PC-3 (cell line): ENCODE measurements at regions not wholly inside any gene's neighbourhood (a gene's known extent, or its start where the extent isn't known, plus 50 kb on each side); places are given as distances from the start of the nearest gene placed in this dataset.

Experiments
- ATAC-seq: fragments of 200-7000 bp; cut with Tn5 transposase; 2 replicates; pipeline ENCODE4 v1.9.1; 2020; ENCODE audit warnings: mild to moderate bottlenecking, moderate library complexity
- BruUV-seq: library from RNA; stranded (reverse); fragments of 400-500 nt; replicated peaks from 2 replicates; lab custom pipeline; 2021; lab: Mats Ljungman, UMichigan
- CTCF ChIA-PET: fragments of 300-600 bp; sonication (Branson Sonifier 250); formaldehyde crosslinking; loops from one replicate; lab custom pipeline; 2022; ENCODE audit warnings: antibody characterized with exemption; lab: Charles Lee
- POLR2A ChIA-PET: fragments of 300-600 bp; sonication (Branson Sonifier 250); formaldehyde crosslinking; loops from one replicate; lab custom pipeline; 2022; ENCODE audit warnings: antibody characterized with exemption; ENCODE audit not compliant: unreplicated experiment; lab: Charles Lee
- DNase-seq: peaks from one replicate; pipeline ENCODE4 v3.0.0-alpha.2; 2015
- H2AFZ ChIP-seq: fragments of 300-600 bp; sonication (generic); 2 replicates; pipeline ENCODE4 v1.6.0; 2016; ENCODE audit warnings: antibody characterized with exemption, low read length
- H3F3A ChIP-seq: fragments of 300-600 bp; sonication (generic); one replicate; pipeline ENCODE4 v1.6.0; 2017; ENCODE audit warnings: antibody characterized with exemption, low read length, control low read depth, mild to moderate bottlenecking; ENCODE audit not compliant: unreplicated experiment
- H3K27ac ChIP-seq: fragments of 300-600 bp; sonication (generic); 2 replicates; pipeline ENCODE4 v1.5.1; 2016; ENCODE audit warnings: mild to moderate bottlenecking, low read length
- H3K27me3 ChIP-seq: fragments of 300-600 bp; sonication (generic); 2 replicates; pipeline ENCODE4 v1.6.1; 2016; ENCODE audit warnings: low read length, mixed read lengths
- H3K36me3 ChIP-seq: fragments of 300-600 bp; sonication (generic); 2 replicates; pipeline ENCODE4 v1.6.1; 2016; ENCODE audit warnings: low read depth, mixed run types, low read length, mixed read lengths
- H3K4me1 ChIP-seq: fragments of 300-600 bp; sonication (generic); 2 replicates; pipeline ENCODE4 v1.5.1; 2016; ENCODE audit warnings: low read length; ENCODE audit not compliant: insufficient read depth
- H3K4me2 ChIP-seq: fragments of 300-600 bp; sonication (generic); 2 replicates; pipeline ENCODE4 v1.6.0; 2016; ENCODE audit warnings: low read length
- H3K4me3 ChIP-seq: fragments of 300-600 bp; sonication (generic); 2 replicates; pipeline ENCODE4 v1.5.1; 2016; ENCODE audit warnings: mild to moderate bottlenecking, low read length, mixed read lengths
- H3K79me2 ChIP-seq: fragments of 300-600 bp; sonication (generic); 2 replicates; pipeline ENCODE4 v1.6.1; 2017; ENCODE audit warnings: low read length, mixed read lengths
- H3K9ac ChIP-seq: fragments of 300-600 bp; sonication (generic); 2 replicates; pipeline ENCODE4 v1.6.0; 2016; ENCODE audit warnings: mild to moderate bottlenecking, low read length
- H3K9me2 ChIP-seq: fragments of 300-600 bp; sonication (generic); replicated peaks from 2 replicates; pipeline ENCODE4 v1.6.1; 2016; ENCODE audit warnings: mixed run types, low read length, mixed read lengths
- H3K9me3 ChIP-seq: fragments of 300-600 bp; sonication (generic); 2 replicates; pipeline ENCODE4 v1.6.1; 2016; ENCODE audit warnings: low read length, mixed read lengths
- H4K20me1 ChIP-seq: fragments of 300-600 bp; sonication (generic); 2 replicates; pipeline ENCODE4 v1.6.1; 2016; ENCODE audit warnings: low read length, mixed read lengths
- EZH2 ChIP-seq: fragments of 300-600 bp; sonication (generic); IDR thresholded peaks from one replicate; pipeline ENCODE4 v1.6.1; 2017; ENCODE audit warnings: antibody characterized with exemption, mild to moderate bottlenecking, low read length; ENCODE audit not compliant: unreplicated experiment
- EZH2phosphoT487 ChIP-seq: fragments of 300-600 bp; sonication (generic); IDR thresholded peaks from 2 replicates; pipeline ENCODE4 v1.6.1; 2018; ENCODE audit warnings: mild to moderate bottlenecking, antibody characterized with exemption, low read length, borderline replicate concordance
- intact Hi-C: fragments of 100-400 bp; cut with micrococcal nuclease; formaldehyde crosslinking; loops from 2 replicates; pipeline ENCODE4 v1.9.0; 2023
- TF ChIP-seq, protein P1 (sequence below): fragments of 300-600 bp; sonication (generic); conservative IDR thresholded peaks from 2 replicates; pipeline ENCODE4 v1.5.1; 2017; ENCODE audit warnings: antibody characterized with exemption, low read depth, mild to moderate bottlenecking, low read length

DNA sequence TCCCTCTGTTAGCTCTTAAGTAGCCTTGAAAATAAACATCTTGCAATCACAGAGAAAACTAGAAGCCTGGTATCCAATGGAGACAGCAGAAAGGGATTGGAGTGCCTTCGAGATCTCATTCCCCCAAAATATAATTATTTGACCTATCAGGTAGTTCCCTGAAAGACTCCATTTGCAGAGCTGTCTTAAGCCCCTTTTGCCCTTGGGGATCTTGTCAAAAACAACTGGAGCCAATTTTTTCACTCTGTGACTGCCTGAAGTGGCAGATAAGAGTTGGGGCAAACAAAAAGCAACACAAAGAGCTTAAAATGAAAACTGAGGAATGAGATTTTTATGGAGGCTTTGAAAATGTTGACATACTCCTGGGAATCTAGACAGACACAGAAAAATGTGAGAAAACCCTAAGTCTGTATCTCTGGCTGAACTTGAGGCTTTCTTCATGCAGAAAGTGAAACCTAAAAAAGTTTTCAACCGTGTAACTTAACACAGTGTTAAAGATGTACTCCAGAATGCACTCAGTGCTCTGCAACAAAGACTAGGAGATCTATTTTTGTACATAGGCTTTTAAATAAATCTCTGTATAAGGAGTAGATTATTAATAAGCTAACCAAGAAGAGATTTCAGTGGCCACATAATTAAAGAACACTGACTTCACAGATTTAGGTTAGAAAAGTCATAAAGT is 971.1 kb upstream of the MAN1A1 start:
- Histone ChIP-seq H3K4me1 (no peaks in the 10 kb centered on the region), H4K20me1 (no peaks in the 10 kb centered on the region), H3K79me2 (no peaks in the 10 kb centered on the region), H3K4me2 (no peak overlapping the region), H2AFZ (no peak overlapping the region), H3F3A (no peaks in the 10 kb centered on the region), H3K27ac (no peak overlapping the region), H3K27me3 (no peaks in the 10 kb centered on the region), H3K36me3 (no peaks in the 10 kb centered on the region), H3K9ac (no peak overlapping the region), H3K9me3 (no peaks in the 10 kb centered on the region), H3K9me2 (no peaks in the 10 kb centered on the region), H3K4me3 (no peak overlapping the region)
- ChIA-PET CTCF (no interaction called here), POLR2A (no interaction called here)
- intact Hi-C loops = no loop called here
- no peak for ATAC-seq
- no TSS peak for BruUV-seq
- TF ChIP-seq EZH2 (no peak), EZH2phosphoT487 (no peak)
- TF ChIP-seq, protein P1, sequence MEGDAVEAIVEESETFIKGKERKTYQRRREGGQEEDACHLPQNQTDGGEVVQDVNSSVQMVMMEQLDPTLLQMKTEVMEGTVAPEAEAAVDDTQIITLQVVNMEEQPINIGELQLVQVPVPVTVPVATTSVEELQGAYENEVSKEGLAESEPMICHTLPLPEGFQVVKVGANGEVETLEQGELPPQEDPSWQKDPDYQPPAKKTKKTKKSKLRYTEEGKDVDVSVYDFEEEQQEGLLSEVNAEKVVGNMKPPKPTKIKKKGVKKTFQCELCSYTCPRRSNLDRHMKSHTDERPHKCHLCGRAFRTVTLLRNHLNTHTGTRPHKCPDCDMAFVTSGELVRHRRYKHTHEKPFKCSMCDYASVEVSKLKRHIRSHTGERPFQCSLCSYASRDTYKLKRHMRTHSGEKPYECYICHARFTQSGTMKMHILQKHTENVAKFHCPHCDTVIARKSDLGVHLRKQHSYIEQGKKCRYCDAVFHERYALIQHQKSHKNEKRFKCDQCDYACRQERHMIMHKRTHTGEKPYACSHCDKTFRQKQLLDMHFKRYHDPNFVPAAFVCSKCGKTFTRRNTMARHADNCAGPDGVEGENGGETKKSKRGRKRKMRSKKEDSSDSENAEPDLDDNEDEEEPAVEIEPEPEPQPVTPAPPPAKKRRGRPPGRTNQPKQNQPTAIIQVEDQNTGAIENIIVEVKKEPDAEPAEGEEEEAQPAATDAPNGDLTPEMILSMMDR = no peak
- DNase-seq = no peak

DNA sequence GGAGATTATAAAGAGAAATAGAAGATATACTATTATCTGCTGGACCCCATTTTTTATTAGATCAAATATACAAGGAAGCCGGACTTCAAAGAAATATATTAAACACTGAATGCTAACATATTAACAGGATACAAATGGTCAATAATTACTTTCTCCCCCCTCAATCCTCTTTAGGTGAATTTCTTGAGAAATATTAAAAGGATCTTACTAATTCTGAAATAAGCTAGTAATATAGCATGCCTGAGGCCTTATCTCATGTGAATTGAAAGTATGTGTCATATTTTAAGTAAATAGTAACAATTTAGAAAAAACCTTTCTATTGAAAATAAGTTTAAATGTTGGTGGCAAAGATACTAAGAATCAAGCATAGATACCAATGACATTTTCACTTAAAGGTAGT is 954.7 kb upstream of the MAN1A1 start:
- no peaks in the 10 kb centered on the region for H3K27me3 ChIP-seq
- POLR2A ChIA-PET = no interaction called here
- H2AFZ ChIP-seq = no peak overlapping the region
- DNase-seq = no peak
- H3K9me3 ChIP-seq = no peaks in the 10 kb centered on the region
- H3K79me2 ChIP-seq = no peaks in the 10 kb centered on the region
- BruUV-seq = no TSS peak
- no peaks in the 10 kb centered on the region for H3F3A ChIP-seq
- no peak overlapping the region for H3K9ac ChIP-seq
- no peaks in the 10 kb centered on the region for H3K36me3 ChIP-seq
- CTCF ChIA-PET = no interaction called here
- no peak overlapping the region for H3K4me3 ChIP-seq
- no peak overlapping the region for H3K27ac ChIP-seq
- ATAC-seq = no peak
- intact Hi-C loops = no loop called here
- H3K4me1 ChIP-seq = no peaks in the 10 kb centered on the region
- H3K9me2 ChIP-seq = no peaks in the 10 kb centered on the region
- TF ChIP-seq EZH2phosphoT487 (no peak), EZH2 (no peak)
- TF ChIP-seq, protein P1 = no peak
- H3K4me2 ChIP-seq = no peak overlapping the region
- H4K20me1 ChIP-seq = no peaks in the 10 kb centered on the region

DNA sequence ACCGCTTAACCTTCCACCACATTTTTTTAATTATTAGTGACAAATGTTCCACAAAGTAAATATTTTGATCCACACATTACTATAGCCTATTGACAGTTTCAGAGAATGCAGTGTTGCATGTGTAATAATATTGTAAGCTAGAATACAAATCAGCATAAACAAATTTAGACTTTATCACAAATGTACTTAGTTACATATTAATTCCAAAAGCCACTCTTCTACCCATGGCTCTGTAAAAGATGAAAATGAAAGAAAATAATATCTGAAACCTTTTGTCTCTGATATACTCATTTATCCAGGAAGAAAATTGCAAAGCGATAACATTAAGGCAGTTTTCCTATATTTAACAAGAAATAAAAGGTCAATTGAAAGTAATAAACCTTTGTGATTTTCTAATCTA is 954.0 kb upstream of the MAN1A1 start:
- Histone ChIP-seq H3K9me3 (no peaks in the 10 kb centered on the region), H4K20me1 (no peaks in the 10 kb centered on the region), H3K4me1 (no peaks in the 10 kb centered on the region), H3K27ac (no peak overlapping the region), H3K9me2 (no peaks in the 10 kb centered on the region), H2AFZ (no peak overlapping the region), H3K79me2 (no peaks in the 10 kb centered on the region), H3K9ac (no peak overlapping the region), H3K4me2 (no peak overlapping the region), H3F3A (no peaks in the 10 kb centered on the region), H3K27me3 (no peaks in the 10 kb centered on the region), H3K4me3 (no peak overlapping the region), H3K36me3 (no peaks in the 10 kb centered on the region)
- intact Hi-C loops = no loop called here
- TF ChIP-seq EZH2phosphoT487 = no peak
- TF ChIP-seq, protein P1 = no peak
- TF ChIP-seq EZH2 = no peak
- ChIA-PET CTCF (no interaction called here), POLR2A (no interaction called here)
- BruUV-seq = no TSS peak
- ATAC-seq = no peak
- no peak for DNase-seq
